ENCODE measurements at regions not wholly inside any gene's neighbourhood (a gene's known extent, or its start where the extent isn't known, plus 50 kb on each side); places are given as distances from the start of the nearest gene placed in this dataset.

- TF ChIP-seq, protein P1, sequence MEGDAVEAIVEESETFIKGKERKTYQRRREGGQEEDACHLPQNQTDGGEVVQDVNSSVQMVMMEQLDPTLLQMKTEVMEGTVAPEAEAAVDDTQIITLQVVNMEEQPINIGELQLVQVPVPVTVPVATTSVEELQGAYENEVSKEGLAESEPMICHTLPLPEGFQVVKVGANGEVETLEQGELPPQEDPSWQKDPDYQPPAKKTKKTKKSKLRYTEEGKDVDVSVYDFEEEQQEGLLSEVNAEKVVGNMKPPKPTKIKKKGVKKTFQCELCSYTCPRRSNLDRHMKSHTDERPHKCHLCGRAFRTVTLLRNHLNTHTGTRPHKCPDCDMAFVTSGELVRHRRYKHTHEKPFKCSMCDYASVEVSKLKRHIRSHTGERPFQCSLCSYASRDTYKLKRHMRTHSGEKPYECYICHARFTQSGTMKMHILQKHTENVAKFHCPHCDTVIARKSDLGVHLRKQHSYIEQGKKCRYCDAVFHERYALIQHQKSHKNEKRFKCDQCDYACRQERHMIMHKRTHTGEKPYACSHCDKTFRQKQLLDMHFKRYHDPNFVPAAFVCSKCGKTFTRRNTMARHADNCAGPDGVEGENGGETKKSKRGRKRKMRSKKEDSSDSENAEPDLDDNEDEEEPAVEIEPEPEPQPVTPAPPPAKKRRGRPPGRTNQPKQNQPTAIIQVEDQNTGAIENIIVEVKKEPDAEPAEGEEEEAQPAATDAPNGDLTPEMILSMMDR (IDR thresholded peaks at IDR 0.05): no peak
- TF ChIP-seq POLR2A (IDR thresholded peaks at IDR 0.05): no peak
These were observed 202.8 kb upstream of the IRS2 start for GRCh38 chr13:109989155-109989554.
